Thyroid gland (tissue), 4 donors: ENCODE measurements at regions not wholly inside any gene's neighbourhood (a gene's known extent, or its start where the extent isn't known, plus 50 kb on each side); places are given as distances from the start of the nearest gene placed in this dataset.
"Not testable (repeated sequence)": the region's sequence is repeated elsewhere in the genome, so short reads cannot be mapped to it uniquely, and the experiment has no call there.

Source experiments
- DNase-seq, 2 donors: peaks; one replicate each; pipeline ENCODE4 v3.0.0-alpha.2; 2019
- H3K27ac ChIP-seq, 3 donors: fragments of 200-600 bp; sonication (generic); 1 replicate in 2 of 3; 2 replicates in 1 of 3; pipeline ENCODE4 v1.5.1; 2016 to 2019; ENCODE audit warnings: mild to moderate bottlenecking in 1 of 3, moderate library complexity in 1 of 3
- H3K27me3 ChIP-seq: fragments of 200-600 bp; sonication (generic); one replicate; pipeline ENCODE4 v1.5.1; 2019
- H3K36me3 ChIP-seq, 2 donors: fragments of 200-600 bp; sonication (generic); one replicate each; pipeline ENCODE4 v1.5.1; 2016 to 2019
- H3K4me1 ChIP-seq, 2 donors: fragments of 200-600 bp; sonication (generic); one replicate each; pipeline ENCODE4 v1.5.1; 2017 to 2019
- H3K4me3 ChIP-seq, 3 donors: fragments of 200-600 bp; sonication (generic); replicated peaks in 1 of 3; 1 replicate in 2 of 3; 2 replicates in 1 of 3; pipeline ENCODE4 v1.5.1; 2016; ENCODE audit warnings: mild to moderate bottlenecking in 1 of 3
- H3K9me3 ChIP-seq: fragments of 200-600 bp; sonication (generic); one replicate; pipeline ENCODE4 v1.5.1; 2017
- POLR2A ChIP-seq, 2 donors: fragments of 450-650 bp; IDR thresholded peaks; one replicate each; pipeline ENCODE4 v1.6.1; 2017; ENCODE audit warnings: antibody characterized with exemption in 2 of 2, mild to moderate bottlenecking in 2 of 2, moderate library complexity in 1 of 2
- WGBS, 2 donors: methylation state at CpG; one replicate each; pipeline ENCODE4 v1.1.5; 2017; 5-methylcytosine and 5-hydroxymethylcytosine counted together
- intact Hi-C: fragments of 100-400 bp; cut with DNase I; formaldehyde crosslinking; loops from one replicate; pipeline ENCODE4 v1.15.1; 2023
- TF ChIP-seq, protein P1 (sequence below), 6 experiments: fragments of 200-600 bp in 3 of 6; fragments of 450-650 bp in 3 of 6; sonication (generic) in 3 of 6; IDR thresholded peaks; one replicate each; pipeline ENCODE4 v1.5.1; 2016 to 2019; ENCODE audit warnings: antibody characterized with exemption in 6 of 6, mild to moderate bottlenecking in 2 of 6, inconsistent platforms in 1 of 6, moderate library complexity in 1 of 6

DNA sequence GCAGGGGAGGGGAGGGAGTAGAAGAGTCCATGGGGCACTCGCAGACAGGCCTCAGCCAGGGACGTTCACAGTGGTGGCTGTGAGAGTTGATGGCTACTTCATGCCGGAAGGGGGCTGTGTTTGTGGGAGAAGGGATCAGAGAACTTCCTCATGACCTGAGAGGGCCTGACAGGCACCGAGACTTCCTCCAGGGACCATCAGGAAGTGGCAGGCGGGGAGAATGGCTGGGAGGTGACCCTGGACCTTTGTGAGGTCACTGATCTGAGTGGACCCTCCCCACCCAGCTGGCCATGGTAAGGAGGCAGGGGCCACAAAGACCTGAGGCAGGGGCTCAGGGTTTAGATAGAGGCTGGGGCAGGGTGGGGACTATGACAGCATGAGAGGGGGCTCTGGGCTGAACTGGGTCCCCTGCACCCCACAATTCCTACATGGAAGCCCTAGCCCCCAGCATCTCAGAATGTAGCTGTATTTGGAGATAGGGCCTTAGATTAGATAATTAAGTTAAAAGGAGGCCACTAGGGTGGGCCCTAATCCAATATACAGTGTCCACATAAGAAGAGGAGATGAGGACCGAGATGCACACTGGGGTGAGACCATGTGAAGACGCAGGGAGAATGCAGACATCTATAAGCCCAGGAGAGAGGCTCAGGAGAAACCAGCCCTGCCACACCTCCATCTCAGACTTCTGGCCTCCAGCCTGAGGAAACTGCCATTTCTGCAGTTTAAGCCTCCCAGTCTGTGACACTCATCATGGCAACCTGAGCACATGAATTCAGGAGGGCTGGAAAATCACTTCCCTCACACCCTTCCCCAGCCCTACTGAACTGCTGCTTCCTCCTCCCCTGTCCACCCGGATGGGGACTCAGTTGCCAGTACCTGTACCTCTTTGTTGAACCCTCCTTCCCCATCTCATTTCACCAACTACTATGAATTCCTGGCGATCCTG is 273.9 kb upstream of the ZNF32 start:
- no peak overlapping the region for H3K27ac ChIP-seq
- 68 to 84% methylated on average over 9 of the region's 9 CpGs for WGBS, 2 donors

DNA sequence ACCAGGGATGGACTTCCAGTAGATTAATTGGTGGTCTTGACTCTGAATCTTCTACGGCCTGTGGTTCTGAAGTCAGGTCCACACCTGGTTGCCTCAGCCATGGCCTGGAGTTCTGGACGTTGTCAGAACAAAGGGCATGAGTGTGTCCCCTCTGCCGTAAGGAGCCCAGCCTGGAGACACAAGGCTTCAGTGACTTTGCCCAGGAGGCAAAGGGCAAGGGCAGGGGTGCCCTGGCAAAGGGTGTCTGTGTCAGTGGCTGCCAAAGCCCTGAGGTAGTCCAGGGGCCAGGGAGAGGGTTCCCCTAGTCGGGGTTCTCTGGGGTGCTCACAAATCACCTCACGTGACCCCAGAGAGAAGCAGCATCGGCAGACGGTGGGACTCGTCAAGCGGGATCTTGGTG is 273.2 kb upstream of the ZNF32 start:
- DNase-seq = no peak
- Histone ChIP-seq H3K4me3 (no peak overlapping the region), H3K4me1 (no peaks in the 10 kb centered on the region), H3K9me3 (no peaks in the 10 kb centered on the region), H3K27me3 (no peaks in the 10 kb centered on the region), H3K27ac (no peak overlapping the region), H3K36me3 (no peaks in the 10 kb centered on the region)
- 89 to 92% methylated on average over 8 to 9 of the region's 9 CpGs for WGBS, 2 donors
- intact Hi-C loops = no loop called here
- TF ChIP-seq, protein P1, sequence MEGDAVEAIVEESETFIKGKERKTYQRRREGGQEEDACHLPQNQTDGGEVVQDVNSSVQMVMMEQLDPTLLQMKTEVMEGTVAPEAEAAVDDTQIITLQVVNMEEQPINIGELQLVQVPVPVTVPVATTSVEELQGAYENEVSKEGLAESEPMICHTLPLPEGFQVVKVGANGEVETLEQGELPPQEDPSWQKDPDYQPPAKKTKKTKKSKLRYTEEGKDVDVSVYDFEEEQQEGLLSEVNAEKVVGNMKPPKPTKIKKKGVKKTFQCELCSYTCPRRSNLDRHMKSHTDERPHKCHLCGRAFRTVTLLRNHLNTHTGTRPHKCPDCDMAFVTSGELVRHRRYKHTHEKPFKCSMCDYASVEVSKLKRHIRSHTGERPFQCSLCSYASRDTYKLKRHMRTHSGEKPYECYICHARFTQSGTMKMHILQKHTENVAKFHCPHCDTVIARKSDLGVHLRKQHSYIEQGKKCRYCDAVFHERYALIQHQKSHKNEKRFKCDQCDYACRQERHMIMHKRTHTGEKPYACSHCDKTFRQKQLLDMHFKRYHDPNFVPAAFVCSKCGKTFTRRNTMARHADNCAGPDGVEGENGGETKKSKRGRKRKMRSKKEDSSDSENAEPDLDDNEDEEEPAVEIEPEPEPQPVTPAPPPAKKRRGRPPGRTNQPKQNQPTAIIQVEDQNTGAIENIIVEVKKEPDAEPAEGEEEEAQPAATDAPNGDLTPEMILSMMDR (IDR thresholded peaks at IDR 0.05) = no peak
- no peak for TF ChIP-seq POLR2A (IDR thresholded peaks at IDR 0.05)

More for the DNA sequence above, 273.9 kb upstream of the ZNF32 start:
- H3K36me3 ChIP-seq = no peaks in the 10 kb centered on the region
- no peaks in the 10 kb centered on the region for H3K9me3 ChIP-seq
- no peaks in the 10 kb centered on the region for H3K4me1 ChIP-seq
- H3K4me3 ChIP-seq = no peak overlapping the region
- intact Hi-C loops = no loop called here
- no peak for DNase-seq
- H3K27me3 ChIP-seq = no peaks in the 10 kb centered on the region
- TF ChIP-seq, protein P1 (IDR thresholded peaks at IDR 0.05) = no peak
- TF ChIP-seq POLR2A (IDR thresholded peaks at IDR 0.05) = no peak

DNA sequence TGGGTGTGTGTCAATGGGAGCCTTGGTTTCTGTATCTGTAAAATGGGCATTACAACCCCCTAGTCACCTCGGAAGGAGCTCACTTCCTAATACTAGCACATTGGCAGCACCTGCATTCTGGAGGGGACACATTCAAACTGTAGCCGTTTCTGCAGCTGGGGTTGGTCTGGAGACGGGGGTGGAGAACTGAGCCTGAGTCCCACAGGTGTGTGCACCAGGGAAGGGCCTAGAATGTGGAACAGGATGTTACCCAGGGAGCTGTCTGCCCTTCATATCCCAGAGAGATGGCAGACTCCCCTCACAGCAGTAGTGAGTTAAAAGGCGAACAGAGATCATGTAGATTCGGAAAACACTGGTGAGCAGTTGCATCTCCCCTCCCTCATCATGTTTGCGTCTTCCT is 272.8 kb upstream of the ZNF32 start:
- no peaks in the 10 kb centered on the region for H3K27me3 ChIP-seq
- no peaks in the 10 kb centered on the region for H3K36me3 ChIP-seq
- H3K4me1 ChIP-seq = no peaks in the 10 kb centered on the region
- DNase-seq = no peak
- no peak overlapping the region for H3K4me3 ChIP-seq
- H3K27ac ChIP-seq = no peak overlapping the region
- 93 to 98% methylated on average over 6 of the region's 6 CpGs for WGBS, 2 donors
- no peak for TF ChIP-seq POLR2A (IDR thresholded peaks at IDR 0.05)
- intact Hi-C loops = no loop called here
- H3K9me3 ChIP-seq = no peaks in the 10 kb centered on the region

DNA sequence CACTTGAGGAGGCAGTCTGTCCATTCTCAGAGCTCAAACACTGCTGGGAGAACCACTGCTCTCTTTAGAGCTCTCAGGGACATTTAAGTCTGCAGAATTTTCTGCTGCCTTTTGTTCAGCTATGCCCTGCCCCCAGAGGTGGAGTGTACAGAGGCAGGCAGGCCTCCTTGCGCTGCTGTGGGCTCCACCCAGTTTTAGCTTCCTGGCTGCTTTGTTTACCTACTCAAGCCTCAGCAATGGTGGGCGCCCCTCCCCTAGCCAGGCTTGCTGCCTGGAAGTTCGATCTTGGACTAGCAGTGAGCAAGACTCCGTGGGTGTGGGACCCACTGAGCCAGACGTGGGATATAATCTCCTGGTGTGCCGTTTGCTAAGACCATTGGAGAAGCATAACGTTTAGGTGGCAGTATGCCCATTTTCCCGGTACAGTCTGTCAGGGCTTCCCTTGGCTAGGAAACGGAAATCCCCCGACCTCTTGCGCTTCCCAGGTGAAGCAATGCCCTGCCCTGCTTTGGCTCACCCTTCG is 271.6 kb upstream of the ZNF32 start:
- H3K36me3 ChIP-seq, H3K4me1 ChIP-seq, DNase-seq, H3K27me3 ChIP-seq, H3K4me3 ChIP-seq, intact Hi-C loops, H3K27ac ChIP-seq, H3K9me3 ChIP-seq: not testable (repeated sequence)
- 78 to 88% methylated on average over 11 to 12 of the region's 12 CpGs for WGBS, 2 donors

DNA sequence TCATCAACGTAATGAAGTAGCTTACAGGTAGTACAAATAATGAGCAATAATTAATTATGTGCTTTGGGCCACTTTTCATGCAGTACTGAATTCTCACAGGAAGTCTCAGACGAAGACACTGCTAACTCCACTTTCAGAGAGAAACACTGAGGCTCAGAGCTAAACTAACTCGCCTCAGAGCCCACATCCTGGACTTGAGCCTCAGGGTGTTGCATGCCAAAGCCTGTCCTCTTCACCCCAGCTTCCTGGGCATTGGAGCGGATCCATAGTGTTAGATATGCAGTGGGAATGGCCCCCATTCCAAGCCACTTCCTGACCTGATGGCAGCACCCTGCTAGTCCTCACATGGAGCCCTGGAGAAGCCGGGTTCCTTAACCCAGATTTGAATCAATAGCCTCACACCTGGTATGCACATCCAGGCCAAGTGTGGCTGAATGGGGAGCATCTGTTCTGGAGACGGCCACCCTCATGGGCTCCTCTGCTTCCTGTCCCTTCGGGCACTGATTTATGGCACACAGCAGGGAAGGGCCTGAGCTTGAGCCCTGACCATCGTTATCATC is 265.1 kb upstream of the ZNF32 start:
- Histone ChIP-seq H3K36me3 (no peaks in the 10 kb centered on the region), H3K4me3 (no peak overlapping the region), H3K4me1 (no peaks in the 10 kb centered on the region), H3K9me3 (no peaks in the 10 kb centered on the region), H3K27me3 (no peaks in the 10 kb centered on the region), H3K27ac (no peak overlapping the region)
- DNase-seq = no peak
- no peak for TF ChIP-seq POLR2A (IDR thresholded peaks at IDR 0.05)
- TF ChIP-seq, protein P1 (IDR thresholded peaks at IDR 0.05) = no peak
- WGBS, 2 donors = 85 to 86% methylated on average over 6 to 8 of the region's 8 CpGs
- intact Hi-C loops = no loop called here

DNA sequence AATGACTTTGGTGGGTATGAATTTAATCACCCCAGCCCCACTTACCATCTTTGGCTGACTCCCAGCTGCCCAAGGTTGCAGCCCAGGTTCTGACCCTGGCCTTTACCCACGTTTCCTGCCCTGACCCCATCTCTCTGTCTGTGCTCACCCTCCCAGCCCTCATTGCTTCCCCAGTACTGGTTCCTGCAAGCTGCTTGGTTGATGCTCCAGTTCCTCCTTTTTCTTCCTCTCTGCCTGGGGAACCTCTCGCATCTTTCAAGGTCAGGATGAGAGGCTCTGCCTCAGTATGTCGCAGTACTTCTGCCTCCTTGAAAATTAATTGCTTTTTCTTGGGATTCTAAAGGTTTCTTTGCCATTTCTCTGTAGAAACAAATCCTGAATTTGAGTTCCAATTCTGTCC is 263.8 kb upstream of the ZNF32 start:
- Histone ChIP-seq H3K9me3 (no peaks in the 10 kb centered on the region), H3K27me3 (no peaks in the 10 kb centered on the region), H3K36me3 (no peaks in the 10 kb centered on the region), H3K27ac (no peak overlapping the region), H3K4me1 (no peaks in the 10 kb centered on the region), H3K4me3 (no peak overlapping the region)
- WGBS, 2 donors = 82 to 93% methylated on average over 3 of the region's 3 CpGs
- intact Hi-C loops = no loop called here
- DNase-seq = no peak
- no peak for TF ChIP-seq POLR2A (IDR thresholded peaks at IDR 0.05)
- TF ChIP-seq, protein P1 (IDR thresholded peaks at IDR 0.05) = no peak
